Activated naive CD4-positive, alpha-beta T cell treated with anti-CD3 and anti-CD28 coated beads, Interleukin-2, amount 50 U/mL, for 24 hours (primary cell): ENCODE measurements at regions not wholly inside any gene's neighbourhood (a gene's known extent, or its start where the extent isn't known, plus 50 kb on each side); places are given as distances from the start of the nearest gene placed in this dataset.

Experiments used
- H3K27ac Mint-ChIP-seq: one replicate; pipeline ENCODE4 v1.8.0; 2021; ENCODE audit warnings: mild to moderate bottlenecking, mixed read lengths
- H3K27me3 Mint-ChIP-seq: one replicate; pipeline ENCODE4 v1.8.0; 2021; ENCODE audit warnings: mixed read lengths
- H3K36me3 Mint-ChIP-seq: one replicate; pipeline ENCODE4 v1.8.0; 2021; ENCODE audit warnings: mixed read lengths
- H3K4me1 Mint-ChIP-seq: one replicate; pipeline ENCODE4 v1.8.0; 2021; ENCODE audit warnings: mixed read lengths
- H3K4me3 Mint-ChIP-seq: one replicate; pipeline ENCODE4 v1.8.0; 2021; ENCODE audit warnings: mild to moderate bottlenecking, mixed read lengths
- H3K9me3 Mint-ChIP-seq: one replicate; pipeline ENCODE4 v1.8.0; 2021; ENCODE audit warnings: mixed read lengths

GRCh38 chr10:10490581-10490980 lies 527.1 kb upstream of the CELF2 start:
- no peaks in the 10 kb centered on the region for H3K36me3 Mint-ChIP-seq
- no peaks in the 10 kb centered on the region for H3K9me3 Mint-ChIP-seq
- peaks cover 20% of the 10 kb centered on the region for H3K27me3 Mint-ChIP-seq
- H3K27ac Mint-ChIP-seq: no peak overlapping the region
- no peak overlapping the region for H3K4me3 Mint-ChIP-seq
- H3K4me1 Mint-ChIP-seq: no peaks in the 10 kb centered on the region

- H3K27me3 Mint-ChIP-seq: peaks cover 26% of the 10 kb centered on the region
- no peak overlapping the region for H3K27ac Mint-ChIP-seq
These were observed 525.3 kb upstream of the CELF2 start for GRCh38 chr10:10492420-10492819.

DNA sequence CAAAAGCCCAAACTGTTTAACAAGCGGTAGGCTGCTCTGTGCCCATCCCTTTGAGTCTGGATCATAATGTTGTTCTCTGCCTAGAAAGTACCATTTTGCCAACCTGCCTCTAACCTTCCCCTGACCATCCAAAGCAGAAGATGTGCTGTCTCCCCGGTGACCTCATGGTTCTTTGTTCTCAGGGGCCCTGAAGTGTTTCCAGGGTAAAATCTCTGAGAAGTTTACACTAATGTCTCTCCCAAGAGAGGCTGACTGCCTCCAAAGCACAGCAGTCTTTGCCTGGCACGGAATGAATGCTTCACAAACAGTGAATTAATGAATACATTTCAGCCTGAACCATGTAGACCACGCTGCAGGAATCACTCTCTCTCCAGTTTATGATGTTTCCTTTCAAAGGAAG lies 523.8 kb upstream of the CELF2 start:
- peaks cover 19% of the 10 kb centered on the region for H3K27me3 Mint-ChIP-seq
- H3K36me3 Mint-ChIP-seq: no peaks in the 10 kb centered on the region
- H3K4me3 Mint-ChIP-seq: no peak overlapping the region
- H3K4me1 Mint-ChIP-seq: no peaks in the 10 kb centered on the region
- no peaks in the 10 kb centered on the region for H3K9me3 Mint-ChIP-seq
- H3K27ac Mint-ChIP-seq: no peak overlapping the region

More at GRCh38 chr10:10492420-10492819, 525.3 kb upstream of the CELF2 start:
- Mint-ChIP-seq H3K4me3 (no peak overlapping the region), H3K36me3 (no peaks in the 10 kb centered on the region), H3K4me1 (no peaks in the 10 kb centered on the region), H3K9me3 (no peaks in the 10 kb centered on the region)

- peaks cover 14% of the 10 kb centered on the region for H3K27me3 Mint-ChIP-seq
- no peaks in the 10 kb centered on the region for H3K4me1 Mint-ChIP-seq
- H3K9me3 Mint-ChIP-seq: no peaks in the 10 kb centered on the region
- no peak overlapping the region for H3K4me3 Mint-ChIP-seq
- H3K36me3 Mint-ChIP-seq: no peaks in the 10 kb centered on the region
- H3K27ac Mint-ChIP-seq: no peak overlapping the region
These were observed 520.4 kb upstream of the CELF2 start for GRCh38 chr10:10497245-10497644.

DNA sequence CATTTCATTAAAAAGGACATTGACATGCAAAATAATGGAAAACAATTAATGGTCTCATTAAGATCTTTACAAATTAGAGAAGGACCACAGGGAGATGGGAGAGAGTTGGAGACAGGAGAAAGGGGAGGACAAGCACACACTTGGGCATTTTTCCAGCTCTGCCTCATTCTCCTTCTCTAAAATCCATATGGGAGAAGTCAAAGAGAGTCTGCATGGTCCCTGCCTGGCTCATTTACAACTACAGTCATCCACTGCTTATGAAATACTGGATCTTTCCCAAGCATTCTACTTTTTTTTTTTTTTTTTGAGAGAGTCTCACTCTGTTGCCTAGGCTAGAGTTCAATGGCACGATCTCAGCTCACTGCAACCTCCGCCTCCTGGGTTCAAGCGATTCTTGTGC lies 518.9 kb upstream of the CELF2 start:
- H3K27me3 Mint-ChIP-seq: peaks cover 15% of the 10 kb centered on the region
- H3K4me1 Mint-ChIP-seq: no peaks in the 10 kb centered on the region
- H3K27ac Mint-ChIP-seq: no peak overlapping the region
- H3K4me3 Mint-ChIP-seq: no peak overlapping the region
- H3K36me3 Mint-ChIP-seq: no peaks in the 10 kb centered on the region
- no peaks in the 10 kb centered on the region for H3K9me3 Mint-ChIP-seq

GRCh38 chr10:10499839-10500238 lies 517.8 kb upstream of the CELF2 start:
- no peak overlapping the region for H3K27ac Mint-ChIP-seq
- no peaks in the 10 kb centered on the region for H3K4me1 Mint-ChIP-seq
- no peak overlapping the region for H3K4me3 Mint-ChIP-seq
- no peaks in the 10 kb centered on the region for H3K9me3 Mint-ChIP-seq
- H3K27me3 Mint-ChIP-seq: peaks cover 12% of the 10 kb centered on the region
- H3K36me3 Mint-ChIP-seq: no peaks in the 10 kb centered on the region

- peaks cover 12% of the 10 kb centered on the region for H3K27me3 Mint-ChIP-seq
- no peaks in the 10 kb centered on the region for H3K9me3 Mint-ChIP-seq
- no peak overlapping the region for H3K4me3 Mint-ChIP-seq
- no peak overlapping the region for H3K27ac Mint-ChIP-seq
- no peaks in the 10 kb centered on the region for H3K4me1 Mint-ChIP-seq
- no peaks in the 10 kb centered on the region for H3K36me3 Mint-ChIP-seq
These were observed 516.7 kb upstream of the CELF2 start for GRCh38 chr10:10500937-10501336.

DNA sequence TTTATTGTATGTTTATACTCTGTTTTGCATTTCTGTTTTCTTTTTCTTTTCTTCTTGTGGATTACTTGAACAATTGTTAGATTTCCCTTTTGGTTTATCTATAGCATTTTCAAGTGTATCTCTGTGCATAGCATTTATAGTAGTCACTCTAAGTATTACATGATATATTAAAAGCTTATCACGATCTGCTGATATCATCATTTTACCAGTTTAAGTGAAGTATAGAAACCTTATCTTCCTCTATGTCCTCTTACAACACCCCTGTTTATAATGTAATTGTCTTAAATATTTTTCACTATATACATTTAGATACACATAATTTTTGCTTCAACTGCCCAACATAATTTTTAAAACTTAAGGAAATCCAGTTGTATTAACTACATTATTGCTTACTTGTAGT lies 513.9 kb upstream of the CELF2 start:
- Mint-ChIP-seq H3K4me1 (no peaks in the 10 kb centered on the region), H3K27ac (no peak overlapping the region), H3K9me3 (no peaks in the 10 kb centered on the region), H3K36me3 (no peaks in the 10 kb centered on the region), H3K4me3 (no peak overlapping the region), H3K27me3 (peaks cover 12% of the 10 kb centered on the region)

DNA sequence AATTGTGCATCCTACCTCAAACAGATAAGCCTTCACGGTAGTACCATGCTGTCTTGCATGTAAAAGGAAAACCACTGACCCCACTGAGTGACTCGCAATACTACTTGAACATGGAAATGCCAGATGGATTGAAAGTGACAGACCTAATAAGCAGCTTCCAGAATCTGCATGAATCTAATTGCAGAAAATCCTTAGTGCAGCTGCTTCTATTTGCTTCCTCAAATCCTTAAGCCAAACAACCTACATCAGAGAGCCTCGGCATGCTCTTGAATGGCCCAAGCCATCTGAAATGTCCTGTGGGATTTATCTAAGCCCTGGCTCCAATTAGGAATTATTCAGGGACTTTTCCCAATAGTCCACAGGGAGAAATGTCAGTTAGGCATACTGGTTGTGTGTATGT lies 509.5 kb upstream of the CELF2 start:
- no peaks in the 10 kb centered on the region for H3K36me3 Mint-ChIP-seq
- H3K4me1 Mint-ChIP-seq: no peaks in the 10 kb centered on the region
- H3K27ac Mint-ChIP-seq: no peak overlapping the region
- peaks cover 16% of the 10 kb centered on the region for H3K27me3 Mint-ChIP-seq
- H3K4me3 Mint-ChIP-seq: no peak overlapping the region
- no peaks in the 10 kb centered on the region for H3K9me3 Mint-ChIP-seq

- no peak overlapping the region for H3K27ac Mint-ChIP-seq
- no peaks in the 10 kb centered on the region for H3K4me1 Mint-ChIP-seq
- peaks cover 18% of the 10 kb centered on the region for H3K27me3 Mint-ChIP-seq
- H3K4me3 Mint-ChIP-seq: no peak overlapping the region
- no peaks in the 10 kb centered on the region for H3K9me3 Mint-ChIP-seq
- H3K36me3 Mint-ChIP-seq: no peaks in the 10 kb centered on the region
These were observed 507.5 kb upstream of the CELF2 start for GRCh38 chr10:10510179-10510578.

GRCh38 chr10:10513067-10513466 lies 504.6 kb upstream of the CELF2 start:
- Mint-ChIP-seq H3K9me3 (no peaks in the 10 kb centered on the region), H3K27ac (no peak overlapping the region), H3K4me3 (no peak overlapping the region), H3K4me1 (no peaks in the 10 kb centered on the region), H3K36me3 (no peaks in the 10 kb centered on the region), H3K27me3 (peaks cover 8% of the 10 kb centered on the region)

DNA sequence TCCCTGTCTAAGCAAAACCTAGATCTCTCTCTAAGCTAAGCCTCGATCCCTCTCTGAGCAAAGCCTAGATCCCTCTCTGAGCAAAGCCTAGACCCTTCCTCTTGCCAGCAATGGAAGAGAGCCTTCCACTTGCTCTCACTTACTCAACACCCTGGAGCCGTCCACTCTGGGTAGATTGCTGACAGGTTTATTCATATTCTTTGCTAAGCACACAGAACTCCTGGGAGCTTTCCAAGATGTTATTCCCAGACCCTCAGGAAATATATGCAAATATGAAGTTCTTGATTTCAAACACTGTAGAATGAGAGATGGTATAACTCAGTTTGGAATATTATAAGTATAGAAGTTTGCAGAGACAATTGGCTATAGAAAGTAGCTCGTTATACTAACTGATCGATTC lies 503.8 kb upstream of the CELF2 start:
- Mint-ChIP-seq H3K36me3 (no peaks in the 10 kb centered on the region), H3K4me1 (no peaks in the 10 kb centered on the region), H3K27ac (no peak overlapping the region), H3K27me3 (peaks cover 13% of the 10 kb centered on the region), H3K4me3 (no peak overlapping the region), H3K9me3 (no peaks in the 10 kb centered on the region)

DNA sequence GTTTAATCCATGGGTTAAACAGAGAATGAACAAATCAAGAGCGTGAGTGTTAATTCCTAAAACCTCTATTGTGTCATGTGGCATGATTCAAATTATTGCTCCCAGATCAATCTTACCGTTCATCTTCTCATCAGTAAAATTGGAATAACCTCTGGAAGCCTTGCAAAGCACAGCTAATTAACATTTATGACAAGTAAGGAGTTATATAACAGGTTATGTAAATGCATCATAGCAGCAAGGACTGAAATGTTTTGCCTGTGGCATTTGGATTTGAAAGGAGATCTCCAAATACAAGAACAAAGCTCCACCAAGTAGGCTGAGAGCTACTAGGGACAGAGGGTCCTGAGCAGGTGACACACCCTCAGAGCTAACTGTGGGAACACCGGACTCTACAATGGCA lies 502.9 kb upstream of the CELF2 start:
- H3K4me3 Mint-ChIP-seq: no peak overlapping the region
- peaks cover 14% of the 10 kb centered on the region for H3K27me3 Mint-ChIP-seq
- H3K36me3 Mint-ChIP-seq: no peaks in the 10 kb centered on the region
- H3K27ac Mint-ChIP-seq: no peak overlapping the region
- H3K4me1 Mint-ChIP-seq: no peaks in the 10 kb centered on the region
- no peaks in the 10 kb centered on the region for H3K9me3 Mint-ChIP-seq

DNA sequence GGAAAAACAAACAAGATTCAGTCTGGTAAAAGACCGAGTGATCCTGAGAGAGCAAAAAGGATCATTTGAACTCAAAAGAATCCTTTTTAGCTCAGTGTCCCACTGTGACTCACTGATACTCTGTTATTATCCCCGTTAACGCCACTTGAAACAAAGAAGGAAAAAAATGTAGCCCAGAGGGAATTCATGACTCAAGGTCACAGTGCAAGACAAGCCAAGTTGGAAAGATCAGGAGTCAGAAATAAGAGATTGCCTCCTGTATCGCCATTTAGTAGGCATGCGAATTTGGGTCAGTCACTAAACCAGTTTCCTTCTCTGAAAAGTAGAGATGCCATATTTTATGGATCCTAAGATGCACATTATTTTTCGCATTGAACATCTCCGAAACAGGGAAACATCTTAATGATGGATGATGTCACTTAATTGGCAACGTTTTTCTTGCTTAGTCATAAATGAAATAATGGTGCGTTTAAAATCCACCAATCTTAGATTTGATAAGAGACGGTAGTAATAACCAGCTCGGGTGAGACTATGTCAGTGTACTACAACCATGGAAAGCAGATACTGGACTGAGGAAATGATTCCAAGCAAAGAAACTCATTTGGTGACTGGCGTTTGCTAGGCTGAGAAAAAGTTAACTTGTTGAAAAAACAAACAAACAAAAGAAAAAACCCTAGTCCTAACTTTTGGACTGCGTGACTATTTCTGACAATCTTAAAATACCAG lies 502.0 kb upstream of the CELF2 start:
- H3K27me3 Mint-ChIP-seq: peaks cover 13% of the 10 kb centered on the region
- no peak overlapping the region for H3K4me3 Mint-ChIP-seq
- H3K4me1 Mint-ChIP-seq: no peaks in the 10 kb centered on the region
- no peak overlapping the region for H3K27ac Mint-ChIP-seq
- H3K36me3 Mint-ChIP-seq: no peaks in the 10 kb centered on the region
- no peaks in the 10 kb centered on the region for H3K9me3 Mint-ChIP-seq

- Mint-ChIP-seq H3K27me3 (peaks cover 11% of the 10 kb centered on the region), H3K9me3 (no peaks in the 10 kb centered on the region), H3K4me1 (no peaks in the 10 kb centered on the region), H3K4me3 (no peak overlapping the region), H3K27ac (no peak overlapping the region), H3K36me3 (no peaks in the 10 kb centered on the region)
These were observed 501.1 kb upstream of the CELF2 start for GRCh38 chr10:10516346-10517130.

DNA sequence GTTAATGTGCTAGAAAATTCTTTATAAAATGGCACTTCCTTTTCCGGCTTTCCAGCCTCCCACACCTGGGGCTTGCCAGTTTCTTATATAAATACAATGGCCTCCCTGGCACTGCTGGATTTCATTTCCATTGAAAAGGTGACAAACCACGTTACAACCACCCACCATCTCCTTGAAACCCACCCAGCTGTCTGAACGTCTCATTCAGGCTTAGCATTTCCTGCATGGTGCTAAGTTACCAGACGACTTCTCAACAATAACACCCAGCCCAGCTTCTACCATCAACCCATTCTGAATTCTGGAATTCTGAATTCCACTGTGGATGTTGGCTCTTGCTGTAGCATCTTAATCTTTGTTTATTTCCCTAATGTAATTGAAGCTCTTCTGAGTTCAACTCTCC lies 499.8 kb upstream of the CELF2 start:
- Mint-ChIP-seq H3K27me3 (peaks cover 11% of the 10 kb centered on the region), H3K27ac (no peak overlapping the region), H3K4me3 (no peak overlapping the region), H3K9me3 (no peaks in the 10 kb centered on the region), H3K36me3 (no peaks in the 10 kb centered on the region), H3K4me1 (no peaks in the 10 kb centered on the region)
